Activated B cell treated with CpG ODN at 0.5 μM for 24 hours (primary cell): ENCODE measurements at regions not wholly inside any gene's neighbourhood (a gene's known extent, or its start where the extent isn't known, plus 50 kb on each side); places are given as distances from the start of the nearest gene placed in this dataset.

Experiments
- ATAC-seq: fragments of 200-7000 bp; cut with Tn5 transposase; one replicate; pipeline ENCODE4 v1.10.0; 2021; ENCODE audit warnings: low read depth, mild to moderate bottlenecking, moderate library complexity
- CTCF ChIA-PET: fragments of 350-600 bp; sonication (Branson Sonifier 250); formaldehyde crosslinking; loops from one replicate; lab custom pipeline; 2021; ENCODE audit warnings: antibody characterized with exemption; lab: Charles Lee
- POLR2A ChIA-PET: fragments of 350-600 bp; sonication (Branson Sonifier 250); formaldehyde crosslinking; loops from one replicate; lab custom pipeline; 2021; ENCODE audit warnings: antibody characterized with exemption; lab: Charles Lee
- DNase-seq: peaks from one replicate; pipeline ENCODE4 v3.0.0; 2022
- H3K27ac Mint-ChIP-seq: one replicate; pipeline ENCODE4 v1.8.0; 2020; ENCODE audit warnings: mixed read lengths
- H3K27me3 Mint-ChIP-seq: one replicate; pipeline ENCODE4 v1.8.0; 2021; ENCODE audit warnings: mixed read lengths
- H3K36me3 Mint-ChIP-seq: one replicate; pipeline ENCODE4 v1.8.0; 2021; ENCODE audit warnings: low read depth, mixed read lengths
- H3K4me1 Mint-ChIP-seq: one replicate; pipeline ENCODE4 v1.8.0; 2021; ENCODE audit warnings: mixed read lengths
- H3K4me3 Mint-ChIP-seq: one replicate; pipeline ENCODE4 v1.8.0; 2020; ENCODE audit warnings: mild to moderate bottlenecking, mixed read lengths
- H3K9me3 Mint-ChIP-seq: one replicate; pipeline ENCODE4 v1.8.0; 2020; ENCODE audit warnings: mixed read lengths
- intact Hi-C: fragments of 100-400 bp; cut with micrococcal nuclease; formaldehyde crosslinking; loops from one replicate; pipeline ENCODE4 v1.15.1; 2024
- TF ChIP-seq, protein P1 (sequence below): fragments of 200-600 bp; IDR thresholded peaks from one replicate; pipeline ENCODE4 v1.8.0; 2022; ENCODE audit warnings: antibody characterized with exemption, mild to moderate bottlenecking

DNA sequence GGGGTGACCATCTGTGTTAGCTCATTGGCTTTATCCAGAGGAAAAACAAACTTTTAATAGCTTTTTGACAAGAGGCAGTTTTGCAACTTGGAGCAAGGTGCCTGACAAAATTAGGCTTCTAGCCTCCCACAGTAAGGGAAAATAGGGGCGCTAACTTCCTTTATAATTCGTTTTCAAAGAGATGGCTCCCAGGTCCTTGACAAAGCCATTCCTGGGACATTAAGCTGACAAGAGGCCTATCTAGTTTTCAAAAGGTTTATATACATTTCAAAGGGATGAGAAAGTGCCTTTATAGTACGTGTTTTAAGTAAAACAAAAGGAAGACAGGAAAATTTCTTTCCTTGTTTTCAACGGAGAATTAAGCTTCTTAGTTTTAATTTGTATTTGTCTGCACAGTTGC, 159.4 kb upstream of the GCFC2 start:
- CTCF ChIA-PET, result no interaction called here
- no peaks in the 10 kb centered on the region for H3K36me3 Mint-ChIP-seq
- DNase-seq, result no peak
- POLR2A ChIA-PET, result no interaction called here
- H3K9me3 Mint-ChIP-seq, result peaks cover 3% of the 10 kb centered on the region
- ATAC-seq, result no peak
- no peaks in the 10 kb centered on the region for H3K27me3 Mint-ChIP-seq
- H3K4me3 Mint-ChIP-seq, result no peak overlapping the region
- no peaks in the 10 kb centered on the region for H3K4me1 Mint-ChIP-seq
- intact Hi-C loops, result no loop called here
- TF ChIP-seq, protein P1, sequence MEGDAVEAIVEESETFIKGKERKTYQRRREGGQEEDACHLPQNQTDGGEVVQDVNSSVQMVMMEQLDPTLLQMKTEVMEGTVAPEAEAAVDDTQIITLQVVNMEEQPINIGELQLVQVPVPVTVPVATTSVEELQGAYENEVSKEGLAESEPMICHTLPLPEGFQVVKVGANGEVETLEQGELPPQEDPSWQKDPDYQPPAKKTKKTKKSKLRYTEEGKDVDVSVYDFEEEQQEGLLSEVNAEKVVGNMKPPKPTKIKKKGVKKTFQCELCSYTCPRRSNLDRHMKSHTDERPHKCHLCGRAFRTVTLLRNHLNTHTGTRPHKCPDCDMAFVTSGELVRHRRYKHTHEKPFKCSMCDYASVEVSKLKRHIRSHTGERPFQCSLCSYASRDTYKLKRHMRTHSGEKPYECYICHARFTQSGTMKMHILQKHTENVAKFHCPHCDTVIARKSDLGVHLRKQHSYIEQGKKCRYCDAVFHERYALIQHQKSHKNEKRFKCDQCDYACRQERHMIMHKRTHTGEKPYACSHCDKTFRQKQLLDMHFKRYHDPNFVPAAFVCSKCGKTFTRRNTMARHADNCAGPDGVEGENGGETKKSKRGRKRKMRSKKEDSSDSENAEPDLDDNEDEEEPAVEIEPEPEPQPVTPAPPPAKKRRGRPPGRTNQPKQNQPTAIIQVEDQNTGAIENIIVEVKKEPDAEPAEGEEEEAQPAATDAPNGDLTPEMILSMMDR, result no peak
- no peak overlapping the region for H3K27ac Mint-ChIP-seq

- intact Hi-C loops, result no loop called here
- POLR2A ChIA-PET, result no interaction called here
- ATAC-seq (no peak), DNase-seq (no peak)
- Mint-ChIP-seq H3K27ac (no peak overlapping the region), H3K27me3 (no peaks in the 10 kb centered on the region), H3K36me3 (no peaks in the 10 kb centered on the region), H3K9me3 (no peaks in the 10 kb centered on the region), H3K4me1 (no peaks in the 10 kb centered on the region), H3K4me3 (no peak overlapping the region)
- TF ChIP-seq, protein P1, result no peak
- CTCF ChIA-PET, result no interaction called here
These were observed 155.0 kb upstream of the GCFC2 start for GRCh38 chr2:75865702-75866101.

- ChIA-PET POLR2A (no interaction called here), CTCF (no interaction called here)
- Mint-ChIP-seq H3K9me3 (no peaks in the 10 kb centered on the region), H3K4me3 (no peak overlapping the region), H3K36me3 (no peaks in the 10 kb centered on the region), H3K27ac (no peak overlapping the region), H3K4me1 (no peaks in the 10 kb centered on the region), H3K27me3 (no peaks in the 10 kb centered on the region)
- ATAC-seq (no peak), DNase-seq (no peak)
- intact Hi-C loops, result no loop called here
- TF ChIP-seq, protein P1, result no peak
These were observed 154.4 kb upstream of the GCFC2 start for GRCh38 chr2:75865083-75865482.

- CTCF ChIA-PET, result no interaction called here
- H3K9me3 Mint-ChIP-seq, result no peaks in the 10 kb centered on the region
- H3K27ac Mint-ChIP-seq, result no peak overlapping the region
- POLR2A ChIA-PET, result no interaction called here
- H3K4me3 Mint-ChIP-seq, result no peak overlapping the region
- no peak for DNase-seq
- H3K27me3 Mint-ChIP-seq, result no peaks in the 10 kb centered on the region
- TF ChIP-seq, protein P1, result no peak
- ATAC-seq, result no peak
- H3K36me3 Mint-ChIP-seq, result no peaks in the 10 kb centered on the region
- intact Hi-C loops, result no loop called here
- no peaks in the 10 kb centered on the region for H3K4me1 Mint-ChIP-seq
These were observed 151.8 kb upstream of the GCFC2 start for GRCh38 chr2:75862547-75862946.

DNA sequence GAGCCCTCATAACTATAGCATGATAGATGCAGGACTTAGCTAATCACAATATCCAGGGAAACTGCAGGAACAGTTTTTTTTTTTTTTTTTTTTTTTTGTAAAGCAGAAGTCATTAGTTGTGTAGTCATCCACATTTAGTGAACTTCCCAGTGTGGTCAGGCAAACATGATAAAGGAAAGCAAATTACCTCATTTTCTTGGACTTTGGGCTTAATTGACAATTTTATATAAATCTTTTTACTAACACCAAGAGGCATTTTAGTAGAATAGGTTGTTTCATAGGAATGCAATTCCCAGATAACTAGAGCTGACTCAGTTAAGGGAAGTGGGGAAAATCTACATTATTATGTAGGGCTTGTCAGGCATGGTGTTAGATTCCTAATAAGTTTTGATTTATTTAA, 142.7 kb upstream of the GCFC2 start:
- TF ChIP-seq, protein P1, result no peak

More for the DNA sequence above, 142.7 kb upstream of the GCFC2 start:
- Mint-ChIP-seq H3K9me3 (peaks cover 18% of the 10 kb centered on the region), H3K27ac (no peak overlapping the region), H3K4me1 (no peaks in the 10 kb centered on the region), H3K27me3 (no peaks in the 10 kb centered on the region), H3K36me3 (no peaks in the 10 kb centered on the region), H3K4me3 (no peak overlapping the region)
- POLR2A ChIA-PET, result no interaction called here
- CTCF ChIA-PET, result no interaction called here
- no peak for DNase-seq
- intact Hi-C loops, result no loop called here
- no peak for ATAC-seq
